OCI-LY7 (cell line): ENCODE measurements at regions not wholly inside any gene's neighbourhood (a gene's known extent, or its start where the extent isn't known, plus 50 kb on each side); places are given as distances from the start of the nearest gene placed in this dataset.

ENCODE experiments used
- BruUV-seq: library from RNA; stranded (reverse); fragments of 400-500 nt; replicated peaks from 2 replicates; lab custom pipeline; 2021; lab: Mats Ljungman, UMichigan
- CTCF ChIA-PET: fragments of 300-600 bp; sonication (Branson Sonifier 250); formaldehyde crosslinking; loops from one replicate; lab custom pipeline; 2022; ENCODE audit warnings: antibody characterized with exemption; ENCODE audit not compliant: unreplicated experiment; lab: Charles Lee
- POLR2A ChIA-PET: fragments of 300-600 bp; sonication (Branson Sonifier 250); formaldehyde crosslinking; loops from one replicate; lab custom pipeline; 2022; ENCODE audit warnings: antibody characterized with exemption; lab: Charles Lee
- DNase-seq: peaks from one replicate; pipeline ENCODE4 v3.0.0-alpha.2; 2015; ENCODE audit warnings: low spot score
- H2AFZ ChIP-seq: fragments of 200-600 bp; sonication (generic), shearing (Covaris generic); 2 replicates; pipeline ENCODE4 v1.6.1; 2014; ENCODE audit warnings: mild to moderate bottlenecking, antibody characterized with exemption, low read length, moderate library complexity
- H3K27ac ChIP-seq: fragments of 200-600 bp; sonication (generic); 2 replicates; pipeline ENCODE4 v1.5.1; 2014; ENCODE audit warnings: mixed run types, low read depth, mild to moderate bottlenecking, moderate library complexity, low read length, inconsistent platforms; ENCODE audit not compliant: poor library complexity, severe bottlenecking
- H3K36me3 ChIP-seq: fragments of 200-600 bp; sonication (generic); 2 replicates; pipeline ENCODE4 v1.6.1; 2014; ENCODE audit warnings: mild to moderate bottlenecking, antibody characterized with exemption, low read length, moderate library complexity, mixed read lengths; ENCODE audit not compliant: insufficient read depth
- H3K4me1 ChIP-seq: fragments of 200-600 bp; sonication (generic); 2 replicates; pipeline ENCODE4 v1.5.1; 2014; ENCODE audit warnings: mild to moderate bottlenecking, low read length; ENCODE audit not compliant: insufficient read depth, poor library complexity, severe bottlenecking
- H3K4me2 ChIP-seq: fragments of 200-600 bp; sonication (generic); 2 replicates; pipeline ENCODE4 v1.6.1; 2014; ENCODE audit warnings: mild to moderate bottlenecking, low read length
- H3K4me3 ChIP-seq: fragments of 200-600 bp; sonication (generic); 2 replicates; pipeline ENCODE4 v1.5.1; 2014; ENCODE audit warnings: mild to moderate bottlenecking, low read depth, low read length; ENCODE audit not compliant: poor library complexity, severe bottlenecking
- H3K79me2 ChIP-seq: fragments of 200-600 bp; sonication (generic); 2 replicates; pipeline ENCODE4 v1.6.1; 2016; ENCODE audit warnings: low read depth, mild to moderate bottlenecking, low read length, moderate library complexity, mixed read lengths; ENCODE audit not compliant: insufficient read depth
- H3K9me2 ChIP-seq: fragments of 200-600 bp; sonication (generic); 2 replicates; pipeline ENCODE4 v1.6.1; 2016; ENCODE audit warnings: mild to moderate bottlenecking, low read length, mixed read lengths; ENCODE audit not compliant: insufficient read depth
- H3K9me3 ChIP-seq: fragments of 200-600 bp; sonication (generic); 2 replicates; pipeline ENCODE4 v1.6.1; 2014; ENCODE audit warnings: mild to moderate bottlenecking, mixed run types, low read length, mixed read lengths
- H4K20me1 ChIP-seq: fragments of 200-600 bp; sonication (generic); 2 replicates; pipeline ENCODE4 v1.6.1; 2014; ENCODE audit warnings: mild to moderate bottlenecking, antibody characterized with exemption, low read length, moderate library complexity, mixed read lengths; ENCODE audit not compliant: insufficient read depth
- CTCF ChIP-seq: fragments of 200-600 bp; sonication (generic); conservative IDR thresholded peaks from 2 replicates; pipeline ENCODE4 v1.5.1; 2014; ENCODE audit warnings: mild to moderate bottlenecking, antibody characterized with exemption, low read length, moderate library complexity, mixed read lengths
- EZH2phosphoT487 ChIP-seq: fragments of 200-600 bp; sonication (generic); IDR thresholded peaks from 2 replicates; pipeline ENCODE4 v1.6.1; 2018; ENCODE audit warnings: low read depth, borderline replicate concordance, mild to moderate bottlenecking, mixed run types, antibody characterized with exemption, low read length, moderate library complexity, mixed read lengths
- intact Hi-C: fragments of 100-400 bp; cut with micrococcal nuclease; formaldehyde crosslinking; loops from one replicate; pipeline ENCODE4 v1.10.0; 2022; ENCODE audit not compliant: unreplicated experiment

DNA sequence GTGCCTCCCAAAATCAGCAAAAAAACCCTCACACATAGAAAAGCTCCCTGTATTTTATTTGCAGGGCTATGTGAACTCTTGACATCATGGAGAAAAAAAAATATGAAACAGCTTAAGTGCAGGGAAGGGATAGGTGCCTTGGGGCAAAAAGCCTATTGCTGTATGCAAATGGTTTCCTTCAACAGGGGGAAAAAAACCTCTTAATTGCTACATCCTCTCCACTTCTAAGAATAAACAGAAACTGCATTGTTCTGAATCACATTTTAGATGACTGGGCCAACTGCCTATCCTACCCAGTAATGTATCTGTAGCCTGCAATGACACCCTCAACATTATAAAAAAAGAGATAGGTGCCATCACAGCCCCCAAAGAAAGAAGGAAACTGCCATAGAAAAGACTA, 229.4 kb upstream of the GALNTL6 start:
- BruUV-seq, result no TSS peak
- H4K20me1 ChIP-seq, result no peaks in the 10 kb centered on the region
- H3K4me1 ChIP-seq, result no peaks in the 10 kb centered on the region
- H3K4me2 ChIP-seq, result no peak overlapping the region
- H3K27ac ChIP-seq, result no peak overlapping the region
- ChIA-PET CTCF (no interaction called here), POLR2A (no interaction called here)
- DNase-seq, result no peak
- H3K9me3 ChIP-seq, result no peaks in the 10 kb centered on the region
- no peak overlapping the region for H3K4me3 ChIP-seq
- intact Hi-C loops, result no loop called here
- TF ChIP-seq EZH2phosphoT487 (no peak), CTCF (no peak)
- no peaks in the 10 kb centered on the region for H3K79me2 ChIP-seq
- no peaks in the 10 kb centered on the region for H3K9me2 ChIP-seq
- H3K36me3 ChIP-seq, result no peaks in the 10 kb centered on the region
- H2AFZ ChIP-seq, result no peak overlapping the region

DNA sequence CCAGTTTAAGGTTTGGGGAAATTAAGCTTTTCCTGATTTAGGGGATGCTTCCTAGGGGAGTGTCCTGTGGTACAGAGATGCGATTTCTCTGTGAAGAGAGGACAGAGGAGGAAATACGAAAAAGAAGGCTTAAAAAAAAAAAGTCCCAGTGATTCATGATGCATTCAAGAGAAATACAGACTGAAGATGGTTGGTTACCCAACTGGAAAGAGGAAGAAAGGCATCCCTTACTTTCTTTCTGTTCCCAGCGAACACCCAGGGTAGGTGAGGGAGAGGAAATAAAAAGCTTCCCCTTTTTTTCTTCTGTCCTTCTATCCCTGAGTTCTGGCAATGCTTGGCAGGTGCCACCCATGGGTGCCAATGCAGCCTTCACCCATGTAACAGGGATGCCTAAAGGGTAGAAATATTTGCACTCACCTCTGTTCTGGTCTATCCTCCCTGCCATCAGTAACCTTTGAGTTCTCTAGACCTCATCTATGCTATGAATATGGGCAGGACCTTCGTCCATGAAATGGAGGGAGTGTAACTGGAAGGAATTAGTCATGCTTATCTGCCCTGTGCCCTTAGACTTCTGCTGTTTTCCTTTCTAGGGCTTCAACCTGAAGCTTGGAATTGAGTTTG, 230.1 kb upstream of the GALNTL6 start:
- ChIA-PET CTCF (no interaction called here), POLR2A (interaction anchor here (2.9 kb wide), 1 partner anchor 12 kb away, joined by 9 read pairs; no protein-coding TSS in a partner anchor)
- H4K20me1 ChIP-seq, result no peaks in the 10 kb centered on the region
- H3K4me2 ChIP-seq, result no peak overlapping the region
- intact Hi-C loops, result no loop called here
- no peak for DNase-seq
- no peaks in the 10 kb centered on the region for H3K9me3 ChIP-seq
- H3K4me1 ChIP-seq, result no peaks in the 10 kb centered on the region
- TF ChIP-seq EZH2phosphoT487, result no peak
- TF ChIP-seq CTCF, result no peak
- H3K79me2 ChIP-seq, result no peaks in the 10 kb centered on the region
- no peaks in the 10 kb centered on the region for H3K9me2 ChIP-seq
- no peaks in the 10 kb centered on the region for H3K36me3 ChIP-seq
- no peak overlapping the region for H3K4me3 ChIP-seq
- no peak overlapping the region for H2AFZ ChIP-seq
- H3K27ac ChIP-seq, result no peak overlapping the region
- BruUV-seq, result no TSS peak

- CTCF ChIA-PET, result no interaction called here
- Histone ChIP-seq H3K9me3 (no peaks in the 10 kb centered on the region), H3K27ac (no peak overlapping the region), H2AFZ (no peak overlapping the region), H3K36me3 (no peaks in the 10 kb centered on the region), H3K4me3 (no peak overlapping the region), H3K79me2 (no peaks in the 10 kb centered on the region), H3K4me1 (no peaks in the 10 kb centered on the region), H3K9me2 (no peaks in the 10 kb centered on the region), H3K4me2 (no peak overlapping the region), H4K20me1 (no peaks in the 10 kb centered on the region)
- no TSS peak for BruUV-seq
- intact Hi-C loops, result no loop called here
- TF ChIP-seq EZH2phosphoT487, result no peak
- TF ChIP-seq CTCF, result no peak
- POLR2A ChIA-PET, result interaction anchor here (0.6 to 1.9 kb wide), 2 partner anchors 8 to 745 kb away, joined by 4 read pairs; no protein-coding TSS in a partner anchor
- DNase-seq, result no peak
Measured at GRCh38 chr4:171573181-171573580, 240.0 kb upstream of the GALNTL6 start.
